Left hindlimb (tissue), 1 donor: ENCODE measurements at regions not wholly inside any gene's neighbourhood (a gene's known extent, or its start where the extent isn't known, plus 50 kb on each side); places are given as distances from the start of the nearest gene placed in this dataset.

Experiments
- DNase-seq: peaks from one replicate; pipeline ENCODE4 v3.0.0-alpha.2; 2018

DNA sequence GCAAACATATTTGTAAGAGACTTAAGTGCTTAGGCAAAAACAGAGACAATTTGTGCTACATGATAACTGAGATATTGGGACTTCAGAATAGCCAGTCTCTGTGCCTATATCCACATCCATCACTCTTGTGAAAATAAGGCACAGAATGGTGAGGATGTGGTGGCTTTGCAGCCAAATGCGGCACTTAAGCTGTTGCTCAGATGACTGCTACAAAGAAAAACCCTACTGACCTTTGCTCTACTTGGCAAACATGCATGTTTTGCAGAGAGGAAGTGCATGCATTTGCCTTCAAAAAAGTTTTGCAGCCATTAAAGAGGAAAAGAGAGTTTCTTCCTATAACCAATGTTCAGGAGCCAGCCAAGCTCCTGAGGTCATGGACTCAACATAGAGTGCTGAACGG, 675.0 kb upstream of the KIRREL3 start:
- DNase-seq, result no peak

DNA sequence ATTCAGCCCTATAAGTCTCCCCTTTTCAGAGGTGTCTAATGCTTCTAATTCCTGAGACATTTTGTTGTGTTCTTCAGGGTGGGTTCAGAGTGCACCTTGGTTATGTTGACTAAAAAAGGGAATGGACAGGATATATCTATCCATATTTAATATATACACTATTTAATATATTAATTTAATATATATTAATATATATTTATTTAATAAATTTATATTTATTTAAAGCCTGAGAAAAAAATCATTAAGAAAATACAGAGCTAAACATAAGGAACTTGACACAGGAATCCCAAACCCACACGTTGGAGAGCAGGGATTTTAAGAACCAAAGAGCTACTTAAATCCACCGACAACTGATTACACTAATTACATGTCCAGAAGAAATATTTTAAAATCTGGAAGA, 674.2 kb upstream of the KIRREL3 start:
- no peak for DNase-seq

DNA sequence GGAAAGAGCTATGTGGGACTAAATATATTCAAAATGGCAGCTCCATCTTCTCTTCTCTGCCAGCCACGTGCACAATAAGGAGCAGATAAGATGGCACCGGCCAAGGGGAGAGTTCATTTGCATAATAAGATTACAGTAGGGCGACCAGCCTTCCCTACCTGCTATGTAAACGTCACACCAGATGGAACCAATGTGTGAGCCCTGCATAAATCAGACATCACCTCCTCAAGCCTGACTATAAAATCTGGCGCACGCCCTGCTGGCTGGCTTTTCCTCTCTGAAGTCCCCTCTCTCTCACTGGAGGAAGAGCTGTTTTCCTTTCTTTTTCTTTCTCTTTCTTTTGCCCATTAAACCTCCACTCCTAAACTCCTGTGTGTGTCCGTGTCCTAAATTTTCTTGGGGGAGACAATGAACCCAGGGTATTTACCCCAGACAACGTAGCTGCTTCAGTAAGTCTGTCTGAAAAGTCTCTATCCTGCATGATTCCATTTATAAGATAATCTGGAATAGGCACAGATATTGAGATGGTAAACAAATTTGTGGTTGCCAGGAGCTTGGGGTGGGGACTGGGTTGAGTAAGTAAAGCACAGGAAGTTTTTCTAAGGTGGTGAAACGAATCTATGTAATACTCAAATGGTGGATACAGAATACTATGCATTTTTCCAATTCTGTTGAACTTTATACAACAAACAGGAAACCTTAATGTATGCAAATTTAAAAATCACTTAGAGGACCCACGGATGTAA, 670.0 kb upstream of the KIRREL3 start:
- DNase-seq, result no peak

DNA sequence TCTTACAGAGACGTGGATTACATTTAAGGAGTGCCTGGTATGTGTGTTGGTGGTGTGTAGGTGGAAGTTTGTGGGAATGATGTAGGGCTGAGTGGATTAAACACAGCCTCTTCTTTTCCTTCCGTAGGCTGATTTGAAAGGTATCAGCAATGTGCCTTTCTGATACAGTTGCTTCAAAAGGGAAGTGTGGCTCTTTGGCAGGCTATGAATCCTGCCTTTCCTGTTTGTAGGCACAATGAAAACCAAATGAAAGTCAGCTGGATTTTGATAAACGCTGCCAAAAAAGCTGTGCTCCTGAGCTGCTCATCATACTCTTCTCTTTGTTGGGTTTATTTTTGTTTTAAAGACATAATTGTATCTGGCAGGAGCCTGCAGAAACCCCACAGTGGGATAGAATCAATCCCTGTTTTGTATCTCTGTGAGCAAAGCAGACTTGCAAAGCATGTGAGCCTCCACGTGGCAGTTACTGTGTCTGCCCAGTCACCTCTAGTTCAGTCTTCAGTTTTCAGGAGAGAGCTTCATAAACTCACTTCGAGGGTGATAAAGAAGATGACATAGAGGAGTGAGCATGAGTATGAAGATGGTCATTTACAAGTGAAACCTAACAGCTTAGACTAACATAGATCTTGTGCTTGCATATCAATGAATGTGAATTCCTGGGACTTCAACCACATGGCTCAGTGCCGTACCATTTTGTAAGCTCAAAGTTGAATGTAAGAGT, 655.7 kb upstream of the KIRREL3 start:
- DNase-seq, result no peak

DNA sequence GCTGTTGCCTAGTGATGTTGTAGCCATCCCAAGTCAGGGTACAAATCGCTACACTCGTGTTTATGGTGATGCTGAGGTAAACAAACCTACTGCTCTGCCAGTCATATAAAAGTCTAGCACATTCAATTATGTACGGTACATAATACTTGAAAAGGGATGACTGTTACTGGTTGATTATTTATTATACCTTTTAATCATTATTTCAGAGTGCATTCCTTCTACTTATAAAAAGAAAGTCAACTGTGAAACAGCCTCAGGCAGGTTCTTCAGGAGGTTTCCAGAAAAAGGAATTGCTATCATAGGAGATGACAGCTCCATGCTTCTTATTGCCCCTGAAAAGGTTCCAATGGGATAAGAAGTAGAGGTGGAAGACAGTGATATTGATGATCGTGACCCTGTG, 652.5 kb upstream of the KIRREL3 start:
- DNase-seq, result no peak

DNA sequence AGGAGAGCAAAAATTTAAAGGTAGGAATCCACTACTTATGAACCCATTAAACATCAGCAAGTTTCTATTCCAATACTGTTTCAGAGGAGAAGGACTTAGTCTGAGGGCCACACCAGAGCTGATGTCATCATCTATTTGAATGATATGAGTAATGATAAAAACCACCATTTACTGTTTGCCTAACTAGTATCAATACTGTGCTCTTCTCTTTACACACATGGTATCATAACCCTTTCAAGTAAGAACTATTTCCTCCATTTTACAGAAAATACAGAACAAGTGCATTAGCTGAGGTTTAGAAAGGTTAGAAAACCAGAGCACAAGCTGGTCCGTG, 651.3 kb upstream of the KIRREL3 start:
- no peak for DNase-seq

DNA sequence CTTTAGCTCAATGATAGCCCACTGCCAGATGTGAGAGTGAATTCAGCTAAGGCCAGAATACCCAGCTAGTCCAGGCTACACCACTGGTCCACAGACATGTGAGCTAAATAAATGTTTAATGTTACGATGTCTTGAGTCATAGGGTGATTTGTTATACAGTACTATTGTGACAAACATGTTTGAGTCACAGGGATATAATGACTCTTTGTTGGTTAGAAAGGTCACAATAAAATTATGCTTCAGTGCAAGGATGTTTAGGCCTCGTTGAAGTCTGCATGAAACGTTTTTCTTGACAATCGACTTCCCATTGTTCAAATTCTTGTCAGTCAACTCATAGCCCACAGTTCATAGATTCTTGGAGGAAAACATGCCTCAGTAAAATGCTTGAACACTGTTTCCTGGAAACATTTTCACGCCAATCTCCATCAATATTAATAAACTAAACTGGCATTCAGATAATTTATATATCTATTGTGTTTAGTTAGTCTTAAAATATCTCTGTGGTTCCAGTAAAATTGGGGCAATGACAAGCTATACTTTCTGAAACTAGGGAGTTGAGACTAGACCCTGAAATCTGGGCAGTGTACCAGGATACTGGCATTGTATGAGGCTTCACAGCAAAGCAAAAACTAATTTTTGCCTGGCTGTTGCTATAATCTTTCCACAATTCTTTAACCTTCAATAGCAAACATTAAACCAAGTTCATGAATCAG, 650.8 kb upstream of the KIRREL3 start:
- DNase-seq, result no peak

DNA sequence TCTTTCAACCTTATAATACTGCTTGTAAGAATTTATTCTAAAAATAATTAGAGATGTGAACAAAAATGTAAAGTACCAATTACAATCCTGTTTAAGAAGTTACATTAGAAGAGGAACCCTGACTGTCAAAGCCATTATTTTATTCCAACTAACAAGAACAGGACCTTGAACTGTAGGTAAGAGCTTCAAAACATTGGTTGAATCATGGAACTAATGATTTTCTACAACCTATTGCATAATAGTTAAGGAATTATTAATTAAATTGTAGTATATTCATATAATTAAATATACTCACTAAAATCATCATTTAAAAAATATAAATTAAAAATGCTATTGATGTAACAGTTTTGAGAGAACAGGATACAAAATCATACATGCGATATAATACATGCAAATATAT, 649.4 kb upstream of the KIRREL3 start:
- DNase-seq, result no peak

DNA sequence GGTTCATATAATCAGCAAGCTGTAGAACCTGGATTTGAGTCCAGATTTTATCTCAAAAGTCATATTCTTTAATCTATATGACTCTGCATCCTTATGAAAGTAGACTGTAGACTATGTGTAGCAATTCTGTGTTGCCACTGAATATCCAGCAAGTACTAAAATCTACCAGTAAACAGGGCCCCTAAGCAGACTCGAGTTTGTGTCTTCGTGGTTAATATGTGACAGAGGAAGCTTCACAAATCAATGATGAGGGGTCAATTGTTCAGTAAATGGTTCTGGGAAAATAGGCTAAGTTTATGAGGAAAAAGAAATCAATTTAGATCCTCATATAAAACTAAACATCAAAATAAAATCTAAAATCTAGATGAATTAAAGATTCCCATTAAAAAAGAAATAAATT, 648.5 kb upstream of the KIRREL3 start:
- DNase-seq, result no peak

DNA sequence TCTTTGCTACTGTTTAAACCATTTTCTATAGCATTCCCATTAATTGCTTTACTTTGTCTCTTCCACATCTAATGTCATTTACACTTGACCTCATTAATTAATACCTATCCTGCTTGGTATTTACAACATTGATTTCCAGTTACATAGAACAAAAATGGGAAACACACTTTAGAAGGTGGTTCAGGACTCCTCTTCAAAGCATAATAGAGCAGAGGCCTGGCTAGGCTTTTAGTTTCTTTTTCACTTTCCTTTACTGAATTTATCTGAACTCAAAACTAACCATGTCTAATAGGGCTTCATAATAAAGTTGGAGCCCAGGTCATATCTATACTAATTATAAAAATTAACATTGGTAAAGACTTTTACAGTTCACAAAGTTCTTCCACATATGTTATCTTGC, 648.0 kb upstream of the KIRREL3 start:
- no peak for DNase-seq

DNA sequence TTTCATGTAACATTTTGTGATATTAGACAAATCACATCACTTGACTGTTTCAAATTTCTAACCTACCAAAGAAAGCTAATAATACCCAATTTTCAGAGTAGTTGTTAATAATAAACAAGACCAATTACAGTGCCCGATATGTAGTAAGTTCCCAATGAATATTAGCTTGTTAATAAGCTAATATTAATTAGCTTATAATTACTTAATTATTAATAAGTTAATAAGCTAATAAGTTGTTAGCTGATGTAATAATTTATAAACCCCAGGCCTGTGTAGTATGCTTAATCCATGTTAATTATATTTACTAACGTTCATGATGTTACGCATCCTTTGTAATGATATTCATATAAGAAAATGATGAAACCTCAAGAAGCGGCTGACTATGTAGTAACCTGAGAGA, 643.8 kb upstream of the KIRREL3 start:
- DNase-seq, result no peak

DNA sequence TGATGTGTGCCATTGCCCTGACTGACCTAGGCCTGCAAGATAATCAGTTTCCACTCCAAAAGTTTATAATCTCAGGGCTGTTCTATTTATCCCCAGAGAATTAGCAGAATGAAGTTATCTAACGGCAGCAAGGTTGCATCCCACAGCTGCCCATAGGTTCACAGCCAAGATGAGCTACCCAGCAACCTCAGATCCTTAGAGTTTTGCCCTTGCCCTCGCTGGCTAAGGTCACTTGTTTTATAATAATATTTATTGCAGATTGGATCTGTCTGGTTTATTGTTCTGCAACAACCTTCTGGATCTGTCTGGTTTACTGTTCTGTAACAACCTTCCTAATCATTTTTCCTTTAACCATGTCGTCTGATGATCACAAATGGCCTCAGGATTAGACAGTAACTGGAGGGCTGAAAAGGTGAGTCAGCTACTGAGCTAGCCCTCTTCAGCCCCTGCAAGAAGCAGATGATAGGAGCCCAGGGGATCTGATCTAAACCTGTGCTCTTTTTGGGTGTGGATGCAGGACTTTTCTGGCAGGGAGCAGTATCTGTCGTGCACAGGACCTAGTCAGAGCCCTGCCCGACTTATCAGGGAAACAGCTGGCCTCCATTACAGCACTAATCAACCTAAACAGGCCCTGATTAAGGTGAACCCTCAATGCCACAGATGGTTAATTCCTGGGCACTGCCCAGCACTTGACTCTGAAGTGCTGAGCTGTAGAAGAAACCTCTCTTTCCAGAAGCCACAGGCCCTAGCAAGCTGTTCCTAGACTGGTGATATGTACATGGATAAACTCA, 642.9 kb upstream of the KIRREL3 start:
- no peak for DNase-seq

DNA sequence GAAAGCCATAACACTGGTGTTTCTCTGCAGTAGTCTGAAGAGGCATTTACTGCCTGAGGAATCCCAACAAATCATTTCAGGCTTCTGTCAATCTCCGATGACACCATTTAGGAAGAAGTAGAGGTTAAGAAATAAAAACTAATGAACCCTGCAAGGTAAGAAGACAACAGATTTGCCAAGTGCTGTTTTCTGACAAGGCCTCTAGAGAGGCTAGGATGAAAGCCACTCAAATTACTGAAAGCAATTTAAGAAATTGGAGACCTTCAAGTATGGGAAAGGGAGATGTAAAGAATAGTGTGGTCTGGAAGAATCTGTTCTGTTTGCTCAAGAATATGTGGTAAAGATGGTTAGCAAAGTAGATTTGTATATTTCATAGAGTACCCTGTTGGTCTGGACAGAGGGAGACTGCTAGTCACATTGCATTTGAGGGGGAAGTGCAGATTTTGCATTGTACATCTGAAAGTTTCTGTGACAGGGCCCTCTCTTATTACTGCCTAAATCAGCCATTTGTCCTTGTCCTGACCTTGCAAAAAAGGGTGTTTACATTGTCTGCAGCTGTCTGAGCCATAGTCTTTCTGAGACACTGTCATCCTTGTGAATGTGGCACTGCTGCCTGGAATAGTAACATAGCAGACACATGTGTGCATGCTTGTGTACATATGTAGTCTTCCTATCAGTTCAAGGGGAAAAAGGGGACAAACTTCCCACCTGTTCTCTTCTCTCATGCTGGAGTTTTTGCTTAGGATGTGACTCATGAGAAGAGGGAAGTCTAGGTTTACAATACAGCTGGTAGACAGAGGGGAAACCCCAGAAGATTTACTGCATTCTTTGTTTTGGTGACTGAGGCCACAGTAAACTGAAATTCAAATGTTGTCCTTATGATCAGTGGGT, 640.2 kb upstream of the KIRREL3 start:
- no peak for DNase-seq

DNA sequence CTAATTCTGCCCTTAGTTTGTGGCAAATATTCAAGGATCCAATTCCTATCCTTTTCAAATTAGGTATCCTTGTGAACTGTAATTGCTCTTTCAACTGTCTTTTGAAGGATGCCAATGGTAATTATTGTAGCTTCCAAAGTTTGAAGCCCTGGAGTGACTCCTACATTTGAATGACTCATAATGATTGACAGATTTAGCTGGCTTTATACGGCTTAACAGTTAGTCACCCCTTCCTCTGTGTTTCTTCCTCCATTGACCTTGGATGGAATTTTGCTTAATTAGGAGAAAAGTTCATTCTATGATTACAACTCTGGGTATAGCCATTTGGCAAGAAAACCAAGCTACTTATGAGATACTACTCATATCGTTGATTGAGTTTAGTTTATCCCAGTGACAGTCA, 639.3 kb upstream of the KIRREL3 start:
- DNase-seq, result no peak

DNA sequence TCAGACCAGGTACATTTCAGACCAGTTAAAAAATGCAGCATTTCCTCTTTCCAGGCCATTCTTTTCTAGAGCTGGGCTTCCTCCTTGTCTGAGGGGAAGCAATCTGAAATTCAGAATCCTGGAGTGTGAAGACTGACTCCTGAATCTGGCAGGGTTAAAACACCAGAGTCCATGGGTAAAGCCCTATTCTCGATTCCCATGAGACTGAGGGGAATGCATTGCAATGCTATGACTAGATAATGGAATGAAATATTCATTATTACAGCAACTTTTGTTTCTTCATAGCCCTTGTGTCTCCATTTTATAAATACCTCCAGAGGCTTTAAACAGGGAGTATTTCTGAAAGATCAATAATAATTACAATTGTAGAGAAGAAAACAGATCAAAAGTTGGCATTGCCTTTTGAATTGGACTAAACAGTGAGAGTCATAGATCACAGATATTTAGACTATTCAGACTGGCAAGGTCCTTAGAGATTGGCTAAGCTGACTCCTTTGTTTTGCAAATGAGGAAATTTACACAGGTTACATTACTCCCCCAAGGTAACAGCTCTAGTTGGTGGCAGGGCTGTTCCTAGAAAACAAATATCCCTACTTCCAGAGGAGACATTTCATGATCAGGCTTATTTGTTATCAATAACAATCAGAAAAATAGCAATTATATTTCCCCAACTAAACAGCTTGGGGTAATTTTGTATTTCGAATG, 632.6 kb upstream of the KIRREL3 start:
- DNase-seq, result no peak

DNA sequence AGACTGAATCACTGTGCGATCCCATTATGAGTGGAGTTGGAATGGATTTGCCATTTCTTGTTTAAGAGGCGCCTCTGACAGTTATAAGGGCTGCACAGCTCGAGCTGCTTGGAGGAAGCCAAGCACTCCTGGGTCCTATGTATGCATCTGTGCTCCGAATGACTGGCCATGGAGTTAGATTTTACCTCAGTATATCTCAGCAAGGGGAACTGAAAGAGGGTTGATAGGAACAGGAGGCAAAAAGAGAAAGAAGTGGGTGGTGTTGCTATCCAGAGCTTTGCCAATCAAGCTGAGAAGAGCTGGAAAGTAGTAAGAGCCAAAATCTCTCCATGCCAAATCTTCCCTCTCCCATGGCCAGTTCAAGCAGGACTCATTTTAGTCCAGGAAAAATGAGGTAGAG, 632.0 kb upstream of the KIRREL3 start:
- no peak for DNase-seq

DNA sequence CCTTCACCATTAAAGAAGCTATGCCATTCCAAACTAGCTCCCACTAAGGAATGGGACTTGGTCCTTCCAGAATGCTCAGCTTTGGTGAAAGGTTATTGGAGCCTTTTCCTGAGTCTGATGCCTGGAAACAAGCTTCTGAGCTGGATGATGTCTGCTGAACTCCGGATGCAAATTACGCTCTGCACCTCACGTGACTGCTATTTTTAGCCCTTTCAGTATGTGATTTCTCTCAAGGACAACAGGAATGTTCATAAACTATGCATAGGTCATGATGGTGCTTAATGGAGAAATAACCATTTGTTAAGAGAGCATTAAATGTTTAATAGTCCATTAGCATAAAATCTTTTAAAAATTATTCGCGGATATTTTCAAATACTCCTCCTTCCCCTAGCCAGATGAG, 631.4 kb upstream of the KIRREL3 start:
- no peak for DNase-seq

DNA sequence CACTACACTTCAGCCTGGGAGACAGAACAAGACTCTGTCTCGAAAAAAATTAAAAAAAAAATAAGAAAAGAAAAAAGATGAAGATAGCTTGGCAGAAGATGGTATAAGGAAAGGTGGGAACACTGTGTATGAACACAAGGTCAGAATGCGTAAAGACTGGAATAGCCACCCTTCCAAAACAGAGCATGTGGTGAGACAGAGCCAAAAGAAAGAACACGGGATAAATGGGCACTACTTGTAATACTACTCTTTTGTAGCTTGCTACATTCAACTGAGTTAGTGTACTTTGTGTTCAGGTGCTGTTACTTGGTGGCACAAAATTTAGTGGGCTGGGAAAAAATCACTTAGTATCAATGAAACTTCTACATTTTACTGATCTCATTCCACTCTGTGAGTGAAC, 628.6 kb upstream of the KIRREL3 start:
- DNase-seq, result no peak

DNA sequence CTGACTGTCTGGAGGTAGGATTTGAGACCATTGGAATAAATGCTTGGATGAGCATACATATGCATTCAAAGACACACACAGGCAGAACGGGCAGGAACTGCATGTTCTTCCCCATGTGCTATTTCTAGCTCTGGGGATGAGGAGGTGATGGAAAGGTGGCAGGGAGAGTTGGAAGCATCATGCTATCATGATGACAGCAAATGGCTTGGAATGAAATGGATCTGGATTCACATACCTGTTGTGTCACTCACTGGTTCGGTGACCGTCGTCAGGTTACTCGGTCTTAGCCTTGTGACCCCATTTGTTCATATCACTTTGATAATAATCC, 627.9 kb upstream of the KIRREL3 start:
- DNase-seq, result no peak

DNA sequence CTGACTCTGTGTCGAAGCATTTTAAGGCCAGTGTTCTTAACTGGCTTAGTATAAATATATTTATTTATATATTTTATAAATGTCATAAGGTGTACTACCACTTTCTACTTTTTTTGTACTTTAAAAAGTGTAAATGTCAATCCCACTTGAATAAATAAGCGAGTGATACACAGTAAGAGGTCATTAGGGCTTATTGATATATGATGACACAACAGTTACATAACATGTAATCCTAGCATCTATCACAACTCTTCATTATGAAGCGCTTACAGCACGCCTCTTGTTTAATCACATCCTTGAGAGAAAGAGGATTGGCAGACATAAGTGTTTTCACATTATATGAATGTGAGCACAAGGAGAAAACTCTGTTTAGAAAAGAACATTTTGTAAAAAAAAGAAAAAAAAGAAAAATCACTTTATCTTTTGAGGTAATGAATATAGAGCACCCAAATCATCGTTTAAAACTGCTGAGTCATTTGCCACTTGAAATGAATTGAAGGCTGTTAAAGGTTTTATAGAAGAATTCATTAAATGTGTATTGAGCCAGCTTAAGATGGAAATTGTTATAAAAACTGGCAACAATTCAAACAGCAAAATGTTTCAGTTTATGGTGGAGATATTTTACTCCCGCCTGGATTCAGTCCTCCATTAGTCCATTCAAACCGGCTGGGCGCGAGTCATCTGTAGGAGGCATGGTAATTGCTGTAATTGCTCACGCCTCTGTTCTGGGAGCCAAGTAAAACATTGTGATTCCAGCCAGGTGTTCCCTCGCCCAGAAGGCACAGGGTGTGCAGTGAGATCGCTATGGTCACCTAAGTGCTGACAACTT, 627.3 kb upstream of the KIRREL3 start:
- DNase-seq, result peak; percentile 32

DNA sequence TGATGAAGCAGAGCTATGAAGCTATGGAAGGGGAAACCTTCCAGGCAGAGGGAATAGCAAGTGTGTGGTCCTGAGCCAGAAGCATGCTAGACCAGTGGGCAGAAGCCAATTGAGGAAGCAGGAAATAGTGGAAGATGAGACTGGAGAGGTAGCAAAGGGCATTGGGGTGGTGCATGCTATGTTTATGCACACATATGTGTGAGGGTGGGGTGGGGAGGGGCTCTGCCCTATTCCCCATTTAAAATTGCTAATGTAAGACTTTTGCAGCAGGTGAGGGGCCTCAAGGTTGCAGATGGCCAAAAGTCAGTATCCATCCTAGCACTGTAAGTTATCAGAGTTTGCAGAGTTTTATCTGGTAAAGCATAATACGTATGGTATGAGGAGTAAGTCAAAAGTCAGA, 626.6 kb upstream of the KIRREL3 start:
- DNase-seq, result no peak
